Muscle layer of duodenum (tissue), 2 donors: ENCODE measurements at regions not wholly inside any gene's neighbourhood (a gene's known extent, or its start where the extent isn't known, plus 50 kb on each side); places are given as distances from the start of the nearest gene placed in this dataset.
A peak's percentile ranks its signal among the peaks of the same experiment; 100 is the strongest.
"Not testable (repeated sequence)": the region's sequence is repeated elsewhere in the genome, so short reads cannot be mapped to it uniquely, and the experiment has no call there.

Source experiments
- H3K27ac ChIP-seq: one replicate; pipeline ENCODE4 v1.7.0; 2013; ENCODE audit warnings: mild to moderate bottlenecking, low read length
- H3K27me3 ChIP-seq: one replicate; pipeline ENCODE4 v1.7.0; 2013; ENCODE audit warnings: low read depth, mild to moderate bottlenecking, control low read depth, low read length
- H3K36me3 ChIP-seq, 2 donors: one replicate each; pipeline ENCODE4 v1.7.0; 2013; ENCODE audit warnings: low read length in 2 of 2, control low read depth in 1 of 2, mild to moderate bottlenecking in 1 of 2; ENCODE audit not compliant: insufficient read depth in 2 of 2, control insufficient read depth in 1 of 2
- H3K4me1 ChIP-seq, 2 donors: one replicate each; pipeline ENCODE4 v1.7.0; 2013; ENCODE audit warnings: low read length in 2 of 2, mild to moderate bottlenecking in 2 of 2, control low read depth in 1 of 2, moderate library complexity in 1 of 2; ENCODE audit not compliant: insufficient read depth in 2 of 2, control insufficient read depth in 1 of 2
- H3K4me3 ChIP-seq, 2 donors: one replicate each; pipeline ENCODE4 v1.7.0; 2013; ENCODE audit warnings: low read length in 2 of 2, low read depth in 1 of 2, mild to moderate bottlenecking in 1 of 2
- H3K9me3 ChIP-seq, 2 donors: one replicate each; pipeline ENCODE4 v1.7.0; 2013; ENCODE audit warnings: low read length in 2 of 2, control low read depth in 1 of 2, mild to moderate bottlenecking in 1 of 2; ENCODE audit not compliant: control insufficient read depth in 1 of 2
- donor health status: healthy.

DNA sequence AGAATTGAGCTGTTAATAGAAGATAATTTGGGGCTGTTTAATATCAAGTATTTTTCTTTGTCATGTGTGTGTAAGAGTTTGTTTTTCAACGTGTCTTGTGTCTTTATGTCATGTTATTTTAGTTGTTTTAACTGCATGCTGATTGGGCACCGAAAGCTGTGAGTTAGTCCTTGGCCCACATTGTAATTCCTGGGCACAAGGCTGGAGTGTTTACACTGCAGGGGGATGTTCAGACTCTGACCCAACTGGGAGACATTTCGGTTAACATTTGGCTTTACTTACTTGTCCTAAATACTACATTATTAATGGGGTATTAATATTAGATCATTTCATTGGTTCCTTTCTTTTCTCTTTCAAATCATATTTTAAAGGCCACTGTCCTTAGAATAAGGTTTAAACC is 381.0 kb downstream of the OSR1 start:
- Histone ChIP-seq H3K4me3 (no peak overlapping the region), H3K9me3 (no peaks in the 10 kb centered on the region), H3K36me3 (no peaks in the 10 kb centered on the region), H3K4me1 (peaks cover 0 to 31% of the 10 kb centered on the region in 2 donors), H3K27ac (peak overlapping the region; percentile 78), H3K27me3 (no peaks in the 10 kb centered on the region)

GRCh38 chr2:18976168-18976961 is 382.1 kb downstream of the OSR1 start:
- H3K27ac ChIP-seq, result peak overlapping the region; percentile 78
- peak overlapping the region; percentile 3 to 19 for H3K4me3 ChIP-seq
- no peaks in the 10 kb centered on the region for H3K27me3 ChIP-seq
- no peaks in the 10 kb centered on the region for H3K36me3 ChIP-seq
- no peaks in the 10 kb centered on the region for H3K9me3 ChIP-seq
- H3K4me1 ChIP-seq, result peaks cover 0 to 31% of the 10 kb centered on the region in 2 donors

GRCh38 chr2:18975506-18976167 is 382.8 kb downstream of the OSR1 start:
- no peaks in the 10 kb centered on the region for H3K36me3 ChIP-seq
- H3K9me3 ChIP-seq, result no peaks in the 10 kb centered on the region
- peaks cover 0 to 27% of the 10 kb centered on the region in 2 donors for H3K4me1 ChIP-seq
- H3K4me3 ChIP-seq, result peak overlapping the region in 1 of 2 donors; percentile 3
- H3K27me3 ChIP-seq, result no peaks in the 10 kb centered on the region
- peak overlapping the region; percentile 19 for H3K27ac ChIP-seq

DNA sequence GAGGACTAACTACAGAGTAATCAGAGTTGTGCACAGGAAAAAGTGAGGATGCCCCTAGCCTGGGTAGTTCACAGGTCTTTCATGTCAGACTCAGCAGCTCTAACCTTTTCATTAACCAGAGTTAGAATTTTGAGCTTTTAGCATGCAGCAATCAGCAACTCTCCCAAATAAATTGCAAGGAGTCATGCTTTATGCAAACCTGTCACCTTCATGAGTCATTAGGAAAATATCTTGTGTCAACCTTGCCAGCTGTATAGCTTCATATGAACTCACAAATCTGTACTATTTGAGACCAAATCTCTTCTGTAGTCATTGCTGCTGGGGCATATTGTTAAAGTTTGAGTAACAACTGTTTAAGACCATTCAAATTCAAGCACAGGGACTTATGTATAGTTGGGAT is 382.3 kb upstream of the NT5C1B start:
- Histone ChIP-seq H3K4me1 (peaks cover 0 to 9% of the 10 kb centered on the region in 2 donors), H3K9me3 (no peaks in the 10 kb centered on the region), H3K4me3 (no peak overlapping the region), H3K27ac (no peak overlapping the region), H3K36me3 (no peaks in the 10 kb centered on the region), H3K27me3 (no peaks in the 10 kb centered on the region)

GRCh38 chr2:18971069-18971378 is 381.7 kb upstream of the NT5C1B start:
- H3K9me3 ChIP-seq, result no peaks in the 10 kb centered on the region
- no peaks in the 10 kb centered on the region for H3K36me3 ChIP-seq
- no peak overlapping the region for H3K27ac ChIP-seq
- H3K4me1 ChIP-seq, result peaks cover 0 to 7% of the 10 kb centered on the region in 2 donors
- no peaks in the 10 kb centered on the region for H3K27me3 ChIP-seq
- H3K4me3 ChIP-seq, result no peak overlapping the region

- H3K36me3 ChIP-seq, result no peaks in the 10 kb centered on the region
- no peak overlapping the region for H3K27ac ChIP-seq
- H3K27me3 ChIP-seq, result no peaks in the 10 kb centered on the region
- no peaks in the 10 kb centered on the region for H3K9me3 ChIP-seq
- no peaks in the 10 kb centered on the region for H3K4me1 ChIP-seq
- H3K4me3 ChIP-seq, result no peak overlapping the region
Measured at GRCh38 chr2:18966131-18966530, 376.8 kb upstream of the NT5C1B start.

GRCh38 chr2:18963739-18964256 is 374.4 kb upstream of the NT5C1B start:
- H3K9me3 ChIP-seq, H3K36me3 ChIP-seq, H3K4me1 ChIP-seq, H3K4me3 ChIP-seq, H3K27me3 ChIP-seq, H3K27ac ChIP-seq: not testable (repeated sequence)

GRCh38 chr2:18961991-18962421 is 372.6 kb upstream of the NT5C1B start:
- no peaks in the 10 kb centered on the region for H3K9me3 ChIP-seq
- H3K27me3 ChIP-seq, result no peaks in the 10 kb centered on the region
- no peak overlapping the region for H3K4me3 ChIP-seq
- H3K27ac ChIP-seq, result no peak overlapping the region
- no peaks in the 10 kb centered on the region for H3K4me1 ChIP-seq
- no peaks in the 10 kb centered on the region for H3K36me3 ChIP-seq

- H3K4me3 ChIP-seq, result no peak overlapping the region
- H3K27me3 ChIP-seq, result no peaks in the 10 kb centered on the region
- H3K27ac ChIP-seq, result no peak overlapping the region
- H3K36me3 ChIP-seq, result no peaks in the 10 kb centered on the region
- H3K4me1 ChIP-seq, result no peaks in the 10 kb centered on the region
- no peaks in the 10 kb centered on the region for H3K9me3 ChIP-seq
Measured at GRCh38 chr2:18959952-18960717, 370.8 kb upstream of the NT5C1B start.

DNA sequence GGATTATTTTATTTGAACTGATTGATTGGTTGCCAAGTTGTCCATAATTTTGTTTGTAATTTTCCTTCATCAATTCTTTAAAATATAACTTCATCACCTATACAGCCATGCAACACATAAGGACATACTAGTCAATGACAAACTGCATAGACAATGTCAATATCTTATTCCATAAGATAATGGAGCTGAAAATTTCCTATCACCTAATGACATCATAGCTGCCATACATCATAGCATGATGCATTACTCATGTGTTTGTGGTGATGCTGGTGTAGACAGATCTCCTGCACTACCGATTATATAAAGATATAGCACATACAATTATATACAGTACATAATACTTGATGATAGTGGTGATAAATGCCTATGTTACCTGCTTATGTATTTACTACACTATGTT is 369.8 kb upstream of the NT5C1B start:
- H3K4me3 ChIP-seq, result no peak overlapping the region
- no peak overlapping the region for H3K27ac ChIP-seq
- H3K4me1 ChIP-seq, result no peaks in the 10 kb centered on the region
- no peaks in the 10 kb centered on the region for H3K9me3 ChIP-seq
- no peaks in the 10 kb centered on the region for H3K27me3 ChIP-seq
- H3K36me3 ChIP-seq, result no peaks in the 10 kb centered on the region

DNA sequence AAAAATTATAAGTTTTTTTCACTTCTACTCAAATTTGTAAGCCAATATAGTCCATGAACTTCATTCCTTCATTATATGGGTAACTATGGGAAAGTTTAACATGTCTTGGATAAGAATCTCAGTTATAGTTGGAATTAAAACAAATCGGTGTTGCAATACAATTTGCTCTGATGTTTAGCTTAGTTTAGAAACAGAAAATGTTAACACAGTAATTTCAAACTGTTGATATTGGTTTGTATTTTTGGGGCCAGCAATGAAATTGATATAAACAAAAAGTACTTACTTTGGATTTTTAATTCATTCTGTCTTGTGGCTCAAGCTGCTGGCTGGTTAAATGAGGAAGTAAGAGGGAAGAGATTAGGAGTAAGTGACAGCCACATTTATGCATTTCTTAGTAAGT is 368.5 kb upstream of the NT5C1B start:
- Histone ChIP-seq H3K27me3 (no peaks in the 10 kb centered on the region), H3K4me1 (no peaks in the 10 kb centered on the region), H3K9me3 (no peaks in the 10 kb centered on the region), H3K4me3 (no peak overlapping the region), H3K36me3 (no peaks in the 10 kb centered on the region), H3K27ac (no peak overlapping the region)
